PC-9 (cell line): ENCODE measurements at regions not wholly inside any gene's neighbourhood (a gene's known extent, or its start where the extent isn't known, plus 50 kb on each side); places are given as distances from the start of the nearest gene placed in this dataset.

Source experiments
- CTCF ChIP-seq: fragments of 200-600 bp; sonication (generic); conservative IDR thresholded peaks from 2 replicates; pipeline ENCODE4 v1.6.1; 2017; ENCODE audit warnings: mixed run types, antibody characterized with exemption, mild to moderate bottlenecking, moderate library complexity
- EZH2 ChIP-seq: fragments of 200-600 bp; sonication (generic); IDR thresholded peaks from 2 replicates; pipeline ENCODE4 v1.8.0; 2017; ENCODE audit warnings: antibody characterized with exemption, low read depth

- TF ChIP-seq EZH2 (no peak), CTCF (no peak)
Observed at GRCh38 chr22:34722901-34723300, 343.1 kb upstream of the ISX start.
